ENCODE measurements at regions not wholly inside any gene's neighbourhood (a gene's known extent, or its start where the extent isn't known, plus 50 kb on each side); places are given as distances from the start of the nearest gene placed in this dataset.
"Not testable (repeated sequence)": the region's sequence is repeated elsewhere in the genome, so short reads cannot be mapped to it uniquely, and the experiment has no call there.

DNA sequence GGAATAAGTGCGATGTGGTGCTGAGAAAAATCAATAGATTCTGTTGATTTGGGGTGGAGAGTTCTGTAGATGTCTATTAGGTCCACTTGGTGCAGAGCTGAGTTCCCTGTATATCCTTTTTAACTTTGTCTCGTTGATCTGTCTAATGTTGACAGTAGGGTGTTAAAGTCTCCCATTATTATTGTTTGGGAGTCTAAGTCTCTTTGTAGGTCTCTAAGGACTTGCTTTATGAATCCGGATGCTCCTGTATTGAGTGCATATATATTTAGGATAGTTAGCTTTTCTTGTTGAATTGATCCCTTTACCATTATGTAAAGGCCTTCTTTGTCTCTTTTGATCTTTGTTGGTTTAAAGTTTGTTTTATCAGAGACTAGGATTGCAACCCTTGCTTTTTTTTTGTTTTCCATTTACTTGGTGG, 170.8 kb upstream of the SLC38A2 start:
- not testable (repeated sequence) for DNase-seq

- no peak for DNase-seq
These were observed 166.4 kb upstream of the SLC38A2 start for GRCh38 chr12:46538976-46539375.

DNA sequence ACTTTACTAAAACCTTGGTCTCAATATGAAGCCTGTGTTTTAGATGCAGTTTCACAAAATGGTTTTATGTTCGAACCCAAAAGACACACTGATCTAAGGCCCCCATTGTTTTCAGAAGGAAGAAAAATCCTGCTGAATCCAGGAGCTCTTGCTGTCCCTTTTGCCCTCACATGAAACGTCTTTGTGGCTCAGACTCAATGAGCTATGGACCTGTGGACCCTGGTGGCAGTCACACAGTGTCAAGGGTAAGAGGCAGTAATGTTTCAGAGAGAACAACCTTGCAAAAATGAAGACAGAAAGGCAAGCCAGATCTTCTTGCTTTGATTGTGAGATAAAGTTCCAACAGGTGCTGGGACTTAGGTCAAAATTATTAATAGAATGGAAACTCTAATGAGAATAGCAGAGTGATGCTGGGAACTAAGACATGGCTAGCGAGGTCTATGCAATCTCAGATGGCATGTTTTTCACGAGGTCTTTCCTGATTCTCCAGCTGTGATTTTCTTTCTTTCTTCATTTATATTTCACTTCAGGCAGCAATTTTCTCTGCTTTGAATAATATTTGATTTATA, 164.9 kb upstream of the SLC38A2 start:
- no peak for DNase-seq

GRCh38 chr12:46536316-46536715, 163.7 kb upstream of the SLC38A2 start:
- not testable (repeated sequence) for DNase-seq

GRCh38 chr12:46535907-46536306, 163.3 kb upstream of the SLC38A2 start:
- no peak for DNase-seq

- DNase-seq: no peak
These were observed 162.8 kb upstream of the SLC38A2 start for GRCh38 chr12:46535376-46535775.

DNA sequence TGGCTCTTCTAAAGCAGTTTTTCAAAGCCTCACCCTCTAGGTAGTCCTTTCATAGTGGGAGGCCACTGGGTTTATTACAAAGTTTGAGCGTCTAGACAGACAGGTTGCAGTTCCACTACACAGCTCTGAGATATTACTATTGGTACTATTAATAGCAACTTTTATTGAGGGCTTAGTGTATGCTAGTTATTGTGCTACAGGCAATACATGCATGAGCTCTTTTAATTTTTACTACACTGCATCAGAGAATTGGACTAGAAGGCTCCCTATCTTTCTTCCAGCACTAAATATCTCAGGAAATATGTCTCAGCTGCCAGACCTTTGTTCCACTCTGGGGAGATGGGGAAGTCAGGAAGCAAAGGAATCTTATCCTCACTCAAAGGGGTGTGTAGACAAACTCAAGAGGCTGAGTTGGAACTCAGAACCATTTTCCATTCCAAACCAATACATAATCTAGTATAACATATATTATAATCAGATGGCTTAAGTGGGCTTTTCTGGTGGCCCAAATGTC, 161.8 kb upstream of the SLC38A2 start:
- DNase-seq: no peak

DNA sequence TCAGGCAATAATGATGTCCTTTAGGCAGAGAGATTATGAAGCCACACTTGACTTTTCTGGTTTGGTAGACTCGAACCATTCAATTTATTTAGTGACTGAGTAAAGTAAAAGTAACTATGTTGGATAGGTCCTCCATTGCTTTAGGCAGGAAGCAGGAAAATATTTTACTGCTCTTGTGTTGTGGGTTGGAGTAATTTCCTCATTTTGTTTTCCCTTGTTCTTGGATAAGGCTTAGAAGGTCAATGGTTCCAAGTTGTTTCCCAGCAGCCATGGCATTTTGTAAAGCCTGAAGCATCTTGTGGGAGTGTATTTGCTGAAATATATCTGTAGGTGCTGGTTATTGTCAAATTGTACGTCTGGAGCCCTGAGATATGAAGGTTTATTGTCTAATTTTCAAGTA, 161.2 kb upstream of the SLC38A2 start:
- DNase-seq: no peak

GRCh38 chr12:46531804-46532203, 159.2 kb upstream of the SLC38A2 start:
- no peak for DNase-seq

- no peak for DNase-seq
These were observed 158.6 kb upstream of the SLC38A2 start for GRCh38 chr12:46531059-46531785.

DNA sequence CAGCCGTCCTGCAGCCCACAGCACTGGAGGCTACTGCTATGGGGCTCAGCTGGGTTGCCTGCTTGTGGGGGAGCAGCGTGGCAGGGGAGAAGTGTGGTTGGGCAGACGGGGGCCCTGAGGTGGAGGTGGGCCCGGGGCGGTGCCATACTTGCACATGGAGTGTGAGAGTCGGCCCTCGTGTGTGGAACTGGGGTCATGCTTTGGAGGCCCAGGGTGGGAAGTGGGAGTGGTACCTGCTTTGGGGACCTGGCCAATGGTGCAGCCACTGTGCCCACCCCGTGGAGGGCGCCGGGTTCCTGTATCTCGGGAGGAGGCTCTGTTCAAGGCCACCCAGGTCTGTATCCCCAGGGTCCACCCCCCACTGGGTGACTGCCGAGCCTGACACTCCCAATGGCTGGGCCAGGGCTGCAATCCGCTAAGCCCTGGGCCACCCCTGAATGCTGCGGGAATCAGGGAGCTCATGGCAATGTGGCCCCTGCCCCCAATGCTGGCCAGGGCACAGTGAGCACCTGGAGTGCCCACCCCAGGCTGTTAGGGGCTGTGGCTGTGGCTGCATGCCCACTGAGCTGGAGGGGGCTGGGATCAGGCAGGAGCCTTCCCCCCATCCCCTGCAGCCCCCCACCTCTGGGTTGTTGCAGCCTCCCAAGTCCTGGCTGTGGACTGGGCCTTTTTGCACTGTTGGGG, 157.9 kb upstream of the SLC38A2 start:
- no peak for DNase-seq

DNA sequence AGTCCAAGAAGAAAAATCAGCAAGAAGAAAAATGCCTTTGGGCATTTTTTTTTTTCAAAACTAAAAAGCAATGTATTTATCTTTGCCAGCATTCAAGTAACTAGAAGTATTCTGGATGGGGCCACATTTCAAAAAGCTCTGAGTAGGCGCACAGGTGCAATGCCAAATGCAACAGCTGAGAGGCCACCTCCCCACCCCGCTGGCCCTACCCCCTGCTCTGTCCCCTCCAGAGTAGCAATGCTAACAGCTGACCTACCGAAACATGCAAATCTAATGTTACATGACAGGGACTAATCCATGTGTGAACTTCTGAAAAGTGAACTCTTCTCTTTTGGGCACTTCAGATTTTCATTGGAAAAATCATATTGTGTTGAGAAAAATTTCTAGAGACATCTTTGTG, 153.7 kb upstream of the SLC38A2 start:
- no peak for DNase-seq

DNA sequence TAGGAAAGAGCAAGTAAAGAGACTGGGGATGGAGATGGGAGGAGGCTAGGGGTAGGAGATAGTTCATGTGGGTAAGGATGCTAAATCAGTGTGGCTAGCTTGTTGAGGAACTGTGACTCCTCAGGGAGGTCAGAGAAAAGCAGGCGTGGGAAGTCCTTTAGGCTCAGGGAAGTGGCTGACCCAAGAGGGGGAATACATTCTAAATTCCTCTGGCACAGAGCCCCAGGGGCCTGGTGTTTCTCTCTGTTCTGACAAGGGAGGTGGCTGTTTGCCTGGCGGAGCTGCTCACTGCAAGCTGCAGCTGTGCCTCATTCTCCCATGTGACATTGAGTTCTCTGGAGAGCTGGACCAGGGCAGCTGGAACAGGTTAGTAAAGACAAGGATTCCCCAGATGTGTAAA, 152.2 kb upstream of the SLC38A2 start:
- DNase-seq: peak; percentile 69

DNA sequence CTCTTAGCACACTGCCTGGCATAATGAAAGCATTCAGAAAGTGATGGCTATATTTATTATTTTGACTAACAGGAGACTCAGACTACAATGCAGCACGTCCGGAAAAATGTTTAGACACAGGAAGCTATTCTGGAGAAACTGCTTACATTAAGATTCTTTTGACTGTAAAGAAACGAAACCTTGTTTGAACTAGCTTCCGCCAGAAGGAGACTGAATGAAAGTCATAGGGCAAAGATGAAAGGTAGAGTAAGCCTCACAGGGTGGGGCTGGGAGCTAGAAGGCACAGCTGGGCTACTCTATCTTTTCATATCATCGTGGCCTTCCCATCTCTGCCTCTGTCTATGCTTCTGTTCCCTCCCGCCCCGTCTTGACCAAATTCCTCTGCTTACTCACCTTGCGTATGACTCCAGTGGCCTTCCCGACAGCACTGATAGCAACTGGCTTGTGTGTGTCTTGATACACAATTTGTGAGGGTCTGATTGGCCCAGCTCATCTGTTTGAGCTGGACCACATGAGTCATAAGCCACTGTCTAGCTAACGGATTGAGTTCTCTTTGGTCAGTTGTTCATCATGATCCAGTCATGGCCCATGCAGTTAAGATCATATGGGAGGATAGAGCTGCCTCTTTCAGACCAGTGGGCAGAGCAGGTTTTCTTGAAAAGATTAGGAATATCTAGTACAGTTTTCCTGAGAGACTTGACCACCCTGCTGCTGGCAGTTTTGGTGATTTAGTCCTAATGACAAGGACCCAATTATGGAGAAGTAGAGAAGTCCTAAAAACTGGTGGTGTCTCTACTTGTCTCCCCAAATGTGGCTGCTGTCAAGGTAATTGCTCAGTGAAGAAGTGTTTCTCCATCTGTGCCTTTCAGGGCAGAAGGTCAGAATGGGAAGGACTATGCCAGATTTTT, 151.5 kb upstream of the SLC38A2 start:
- DNase-seq: peak; percentile 100

- peak; percentile 14 for DNase-seq
These were observed 150.9 kb upstream of the SLC38A2 start for GRCh38 chr12:46523446-46523845.

DNA sequence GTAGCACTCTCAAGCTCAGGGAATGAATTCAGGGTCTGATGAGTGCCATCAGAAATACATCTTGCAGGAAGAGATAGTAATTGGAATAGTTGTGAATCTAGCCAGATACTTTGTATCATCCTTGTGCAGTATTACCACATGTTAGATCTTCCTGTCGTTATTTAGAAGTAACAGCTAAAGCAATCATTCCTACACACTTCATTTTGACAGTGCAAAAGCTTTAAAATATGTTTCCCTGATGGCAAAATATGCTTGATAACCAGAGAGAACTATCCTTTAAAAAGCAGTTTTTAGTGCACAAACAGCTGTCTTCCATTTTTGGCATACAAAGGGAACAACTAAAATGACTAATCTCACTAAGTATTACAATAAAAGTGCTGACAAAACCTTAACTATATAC, 149.5 kb upstream of the SLC38A2 start:
- DNase-seq: no peak

- no peak for DNase-seq
These were observed 148.6 kb upstream of the SLC38A2 start for GRCh38 chr12:46521145-46521544.

GRCh38 chr12:46519407-46519806, 146.8 kb upstream of the SLC38A2 start:
- no peak for DNase-seq

GRCh38 chr12:46518729-46519128, 146.2 kb upstream of the SLC38A2 start:
- no peak for DNase-seq

- no peak for DNase-seq
These were observed 145.6 kb upstream of the SLC38A2 start for GRCh38 chr12:46518169-46518568.

DNA sequence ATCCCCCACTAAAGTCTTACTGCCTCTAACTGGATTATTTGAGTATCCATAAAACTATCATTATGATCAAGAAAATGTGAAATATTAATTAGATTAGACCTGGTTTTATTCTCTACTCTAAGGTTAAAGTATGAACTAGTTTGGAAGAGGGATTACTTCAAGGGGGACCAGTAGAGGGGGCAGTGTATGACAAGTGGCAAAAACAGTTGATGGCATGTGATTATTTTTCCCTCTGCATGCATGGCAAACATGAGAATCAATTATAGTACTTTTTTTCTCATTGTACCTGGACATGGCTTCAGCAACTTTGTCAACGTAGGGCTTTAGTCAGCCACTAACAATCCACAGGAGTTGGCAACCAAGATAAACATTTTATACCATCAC, 145.0 kb upstream of the SLC38A2 start:
- no peak for DNase-seq

- DNase-seq: no peak
These were observed 144.5 kb upstream of the SLC38A2 start for GRCh38 chr12:46516933-46517578.
